Endothelial cell (in vitro differentiated cells): ENCODE measurements at regions not wholly inside any gene's neighbourhood (a gene's known extent, or its start where the extent isn't known, plus 50 kb on each side); places are given as distances from the start of the nearest gene placed in this dataset.
"Not testable (repeated sequence)": the region's sequence is repeated elsewhere in the genome, so short reads cannot be mapped to it uniquely, and the experiment has no call there.

Experiments
- DNase-seq: peaks from one replicate; pipeline ENCODE4 v3.0.0; 2021; ENCODE audit warnings: low spot score
- H3K27ac Mint-ChIP-seq: one replicate; pipeline ENCODE4 v1.8.0; 2021; ENCODE audit warnings: mixed read lengths, inconsistent platforms; ENCODE audit not compliant: unreplicated experiment
- H3K27me3 Mint-ChIP-seq: one replicate; pipeline ENCODE4 v1.8.0; 2021; ENCODE audit warnings: mild to moderate bottlenecking, moderate library complexity, mixed read lengths, inconsistent platforms; ENCODE audit not compliant: unreplicated experiment
- H3K36me3 Mint-ChIP-seq: one replicate; pipeline ENCODE4 v1.8.0; 2021; ENCODE audit warnings: mild to moderate bottlenecking, low read depth, mixed read lengths, inconsistent platforms; ENCODE audit not compliant: unreplicated experiment
- H3K4me1 Mint-ChIP-seq: one replicate; pipeline ENCODE4 v1.8.0; 2021; ENCODE audit warnings: mild to moderate bottlenecking, mixed read lengths, inconsistent platforms; ENCODE audit not compliant: unreplicated experiment
- H3K4me3 Mint-ChIP-seq: one replicate; pipeline ENCODE4 v1.8.0; 2021; ENCODE audit warnings: mild to moderate bottlenecking, mixed read lengths, inconsistent platforms; ENCODE audit not compliant: unreplicated experiment
- H3K9me3 Mint-ChIP-seq: one replicate; pipeline ENCODE4 v1.8.0; 2021; ENCODE audit warnings: mixed read lengths, inconsistent platforms; ENCODE audit not compliant: unreplicated experiment
- CTCF ChIP-seq: fragments of 200-600 bp; sonication (generic); IDR thresholded peaks from one replicate; pipeline ENCODE4 v1.5.0; 2021; ENCODE audit warnings: antibody characterized with exemption; ENCODE audit not compliant: unreplicated experiment

- Mint-ChIP-seq H3K4me1 (peaks cover 3% of the 10 kb centered on the region), H3K27ac (no peak overlapping the region), H3K9me3 (no peaks in the 10 kb centered on the region), H3K36me3 (no peaks in the 10 kb centered on the region), H3K4me3 (no peak overlapping the region), H3K27me3 (peaks cover 12% of the 10 kb centered on the region)
- no peak for DNase-seq
- no peak for TF ChIP-seq CTCF
Measured at GRCh38 chr15:77862651-77863104, 214.8 kb downstream of the TBC1D2B start.

DNA sequence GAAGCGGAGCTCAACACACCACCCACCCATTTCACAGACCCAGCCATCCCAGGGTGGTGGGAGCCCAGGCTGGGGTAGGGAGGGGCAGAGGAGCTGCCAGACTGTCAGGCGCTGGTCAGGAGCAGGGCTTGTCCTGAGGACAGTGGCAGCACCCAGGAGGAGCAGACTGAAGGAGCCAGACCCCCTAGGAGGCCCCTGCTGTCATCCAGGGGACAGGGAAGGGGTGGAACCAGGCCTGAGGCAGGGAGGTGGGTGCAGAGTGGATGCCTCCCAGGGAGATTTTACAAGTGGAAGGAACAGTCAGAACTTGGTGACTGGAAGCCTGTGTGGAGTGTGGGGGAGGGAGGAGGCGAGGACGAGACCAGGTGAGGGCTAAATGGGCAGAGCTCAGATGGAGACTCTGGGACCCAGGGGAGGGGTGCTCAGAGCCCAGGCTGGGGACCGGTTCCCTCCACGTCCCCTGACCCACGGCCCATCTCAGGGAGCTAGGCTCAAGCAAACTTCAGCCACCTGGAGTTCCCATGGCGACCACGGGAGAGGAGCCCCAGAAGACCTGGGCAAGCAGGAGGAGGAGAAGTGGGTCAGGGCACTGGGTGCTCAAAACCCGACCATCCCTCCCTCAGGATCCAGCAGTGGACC, 215.4 kb downstream of the TBC1D2B start:
- not testable (repeated sequence) for H3K4me1 Mint-ChIP-seq, H3K4me3 Mint-ChIP-seq, H3K36me3 Mint-ChIP-seq, DNase-seq, H3K27ac Mint-ChIP-seq, H3K9me3 Mint-ChIP-seq
- H3K27me3 Mint-ChIP-seq = peaks cover 12% of the 10 kb centered on the region

DNA sequence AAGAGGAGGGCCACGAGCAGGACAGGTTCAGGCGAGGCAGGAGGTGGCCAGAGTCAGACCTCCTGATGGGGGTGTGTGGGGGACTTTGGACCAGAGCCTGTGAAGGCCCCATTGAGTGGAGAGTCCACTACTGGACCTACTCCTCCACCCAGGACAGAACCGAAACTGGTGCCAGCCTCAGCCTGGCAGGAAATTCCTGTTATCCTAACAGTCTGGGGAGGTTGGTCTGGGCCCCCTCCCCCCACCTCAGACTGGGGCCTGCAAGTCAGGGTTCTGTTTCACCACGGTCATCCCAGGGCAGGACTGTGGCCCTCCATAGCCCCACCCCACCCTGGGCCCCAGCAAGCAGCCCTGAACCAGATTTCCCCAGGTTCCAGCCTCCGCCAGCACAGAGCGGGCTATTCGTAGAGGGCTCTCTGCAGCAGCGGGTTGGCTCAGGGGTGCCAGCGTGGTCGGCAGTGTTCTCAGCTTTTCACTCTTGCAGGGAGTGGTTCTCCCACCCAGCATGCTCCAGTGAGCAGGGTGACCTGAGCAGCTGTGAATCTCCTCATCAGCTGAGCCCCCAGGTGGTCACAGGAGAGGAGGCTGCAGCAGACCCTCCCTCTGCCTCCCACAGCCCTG, 217.3 kb downstream of the TBC1D2B start:
- no peak overlapping the region for H3K4me3 Mint-ChIP-seq
- H3K36me3 Mint-ChIP-seq = no peaks in the 10 kb centered on the region
- peaks cover 8% of the 10 kb centered on the region for H3K4me1 Mint-ChIP-seq
- DNase-seq = no peak
- no peaks in the 10 kb centered on the region for H3K9me3 Mint-ChIP-seq
- H3K27ac Mint-ChIP-seq = no peak overlapping the region
- TF ChIP-seq CTCF = no peak
- peaks cover 12% of the 10 kb centered on the region for H3K27me3 Mint-ChIP-seq

DNA sequence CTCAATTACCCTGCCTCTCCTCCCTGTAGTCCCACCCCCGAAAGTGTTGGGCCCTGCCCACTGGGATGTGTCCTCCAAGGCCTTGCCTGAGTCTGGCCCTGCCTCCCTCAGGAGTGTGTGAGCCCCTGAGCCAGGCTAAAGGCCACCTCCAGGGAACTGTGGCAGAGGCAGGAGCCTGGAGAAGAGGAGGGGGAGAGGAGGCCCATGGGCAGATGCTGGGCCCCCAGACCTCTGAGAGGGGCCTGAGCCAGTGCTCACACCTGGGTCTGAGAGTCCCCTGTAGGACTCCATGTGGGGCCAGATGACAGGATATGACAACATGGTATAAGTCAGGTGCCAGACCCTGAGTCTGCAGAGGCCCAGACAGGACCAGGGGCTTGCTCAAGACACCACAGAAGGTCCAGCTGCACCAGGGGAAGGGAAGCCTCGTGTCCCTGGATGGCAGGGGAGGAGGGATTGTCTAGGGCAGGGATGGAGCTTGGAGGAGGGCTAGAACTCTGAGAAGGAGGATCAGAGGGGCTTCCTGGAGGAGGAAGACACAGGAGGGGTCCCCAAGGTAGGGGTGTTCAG, 217.9 kb downstream of the TBC1D2B start:
- DNase-seq = no peak
- TF ChIP-seq CTCF = no peak
- H3K36me3 Mint-ChIP-seq = no peaks in the 10 kb centered on the region
- H3K9me3 Mint-ChIP-seq = no peaks in the 10 kb centered on the region
- peaks cover 12% of the 10 kb centered on the region for H3K27me3 Mint-ChIP-seq
- H3K4me1 Mint-ChIP-seq = peaks cover 11% of the 10 kb centered on the region
- H3K4me3 Mint-ChIP-seq = no peak overlapping the region
- no peak overlapping the region for H3K27ac Mint-ChIP-seq

- TF ChIP-seq CTCF = no peak
- H3K36me3 Mint-ChIP-seq = no peaks in the 10 kb centered on the region
- peaks cover 11% of the 10 kb centered on the region for H3K4me1 Mint-ChIP-seq
- no peak overlapping the region for H3K4me3 Mint-ChIP-seq
- no peak overlapping the region for H3K27ac Mint-ChIP-seq
- no peaks in the 10 kb centered on the region for H3K9me3 Mint-ChIP-seq
- H3K27me3 Mint-ChIP-seq = peaks cover 8% of the 10 kb centered on the region
- no peak for DNase-seq
Measured at GRCh38 chr15:77858792-77859490, 218.6 kb downstream of the TBC1D2B start.
